ENCODE measurements at regions not wholly inside any gene's neighbourhood (a gene's known extent, or its start where the extent isn't known, plus 50 kb on each side); places are given as distances from the start of the nearest gene placed in this dataset.
"Not testable (repeated sequence)": the region's sequence is repeated elsewhere in the genome, so short reads cannot be mapped to it uniquely, and the experiment has no call there.

DNA sequence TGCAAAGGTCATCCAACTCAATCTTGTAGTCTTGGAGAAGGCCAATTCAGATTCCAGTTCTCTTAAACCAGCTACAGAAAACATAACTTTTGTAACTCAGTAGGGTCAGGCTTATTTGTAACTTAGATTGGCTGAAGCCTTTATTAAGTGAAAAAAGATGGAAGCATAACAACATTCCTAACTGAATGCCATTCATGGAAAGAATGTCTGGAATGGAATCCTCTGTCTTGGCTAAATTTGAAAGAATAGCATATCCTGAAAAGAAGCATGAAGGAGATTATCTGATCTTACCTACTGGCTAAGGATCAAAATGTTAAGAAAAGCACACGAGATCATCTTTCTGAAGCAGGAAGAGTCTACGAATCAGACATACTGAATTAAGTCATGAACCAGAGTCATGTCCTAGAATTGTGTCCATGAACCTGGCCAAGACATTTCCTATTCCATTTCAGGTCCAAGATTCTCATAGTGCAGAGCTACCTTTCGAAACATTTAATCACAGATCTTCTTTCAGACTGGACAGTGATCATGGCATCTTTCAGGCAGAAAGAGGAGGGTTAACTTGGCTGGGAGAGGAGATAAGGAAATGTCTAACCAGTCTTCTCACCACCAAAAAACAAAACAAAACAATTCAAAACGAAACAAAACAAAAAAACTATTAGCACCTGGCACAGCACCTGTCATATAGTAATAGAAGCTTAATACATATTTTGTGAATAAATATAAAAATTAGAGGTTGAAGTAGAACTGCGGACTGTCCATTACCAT is 75.6 kb downstream of the XCL2 start:
- DNase-seq (ENCODE audit: extremely low read depth, insufficient read length) = no peak
- no peaks in the 10 kb centered on the region for H3K27me3 ChIP-seq (replicated peaks; ENCODE audit: control insufficient read depth, insufficient read depth, low read length)
- TF ChIP-seq CTCF (IDR thresholded peaks at IDR 0.05; ENCODE audit: insufficient read depth, low read length, poor library complexity, severe bottlenecking) = no peak
- no peak overlapping the region for H3K4me3 ChIP-seq (replicated peaks; ENCODE audit: low read depth, low read length)
- no peaks in the 10 kb centered on the region for H3K36me3 ChIP-seq (ENCODE audit: control insufficient read depth, insufficient read depth, low read length)

GRCh38 chr1:168467452-168467851 is 76.3 kb downstream of the XCL2 start:
- no peaks in the 10 kb centered on the region for H3K36me3 ChIP-seq (ENCODE audit: control insufficient read depth, insufficient read depth, low read length)
- DNase-seq (ENCODE audit: extremely low read depth, insufficient read length) = no peak
- no peak for TF ChIP-seq CTCF (IDR thresholded peaks at IDR 0.05; ENCODE audit: insufficient read depth, low read length, poor library complexity, severe bottlenecking)
- no peaks in the 10 kb centered on the region for H3K27me3 ChIP-seq (replicated peaks; ENCODE audit: control insufficient read depth, insufficient read depth, low read length)
- H3K4me3 ChIP-seq (replicated peaks; ENCODE audit: low read depth, low read length) = no peak overlapping the region

- Histone ChIP-seq H3K4me3 (replicated peaks; ENCODE audit: low read depth, low read length) (no peak overlapping the region), H3K27me3 (replicated peaks; ENCODE audit: control insufficient read depth, insufficient read depth, low read length) (no peaks in the 10 kb centered on the region), H3K36me3 (ENCODE audit: control insufficient read depth, insufficient read depth, low read length) (no peaks in the 10 kb centered on the region)
- no peak for DNase-seq (ENCODE audit: extremely low read depth, insufficient read length)
- no peak for TF ChIP-seq CTCF (IDR thresholded peaks at IDR 0.05; ENCODE audit: insufficient read depth, low read length, poor library complexity, severe bottlenecking)
Observed at GRCh38 chr1:168466714-168467131, 77.1 kb downstream of the XCL2 start.

DNA sequence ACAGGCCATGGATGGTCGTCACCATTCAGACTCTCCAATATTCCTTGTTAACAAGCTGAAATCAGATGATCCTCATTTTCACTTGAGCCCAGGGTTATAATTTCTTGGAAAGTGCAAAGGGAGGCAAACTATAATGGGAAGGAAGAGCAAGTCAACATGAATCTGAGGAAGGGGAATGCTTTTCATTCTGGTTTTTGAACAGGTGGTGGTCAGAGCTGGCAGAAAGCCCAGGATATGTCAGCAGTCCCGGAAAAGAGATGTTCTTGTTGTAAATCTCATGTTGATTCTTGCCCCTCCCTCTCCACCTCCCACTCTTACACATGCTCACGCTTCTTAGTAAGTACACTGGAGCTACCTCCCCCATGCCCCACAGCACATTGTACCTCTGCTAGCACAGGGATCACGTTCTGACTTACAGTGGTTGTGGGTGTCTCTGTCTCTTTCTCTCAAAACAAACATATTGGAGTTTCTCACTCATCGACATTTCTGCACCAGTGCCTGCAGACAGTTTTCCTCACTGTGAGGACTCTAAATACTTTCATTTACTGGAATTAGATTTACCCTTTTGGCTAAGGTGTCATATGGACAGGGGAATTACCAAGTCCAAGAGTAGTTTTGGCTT is 77.6 kb downstream of the XCL2 start:
- no peak for TF ChIP-seq CTCF (IDR thresholded peaks at IDR 0.05; ENCODE audit: insufficient read depth, low read length, poor library complexity, severe bottlenecking)
- DNase-seq (ENCODE audit: extremely low read depth, insufficient read length) = peak; percentile 37
- Histone ChIP-seq H3K36me3 (ENCODE audit: control insufficient read depth, insufficient read depth, low read length) (no peaks in the 10 kb centered on the region), H3K4me3 (replicated peaks; ENCODE audit: low read depth, low read length) (no peak overlapping the region), H3K27me3 (replicated peaks; ENCODE audit: control insufficient read depth, insufficient read depth, low read length) (no peaks in the 10 kb centered on the region)

DNA sequence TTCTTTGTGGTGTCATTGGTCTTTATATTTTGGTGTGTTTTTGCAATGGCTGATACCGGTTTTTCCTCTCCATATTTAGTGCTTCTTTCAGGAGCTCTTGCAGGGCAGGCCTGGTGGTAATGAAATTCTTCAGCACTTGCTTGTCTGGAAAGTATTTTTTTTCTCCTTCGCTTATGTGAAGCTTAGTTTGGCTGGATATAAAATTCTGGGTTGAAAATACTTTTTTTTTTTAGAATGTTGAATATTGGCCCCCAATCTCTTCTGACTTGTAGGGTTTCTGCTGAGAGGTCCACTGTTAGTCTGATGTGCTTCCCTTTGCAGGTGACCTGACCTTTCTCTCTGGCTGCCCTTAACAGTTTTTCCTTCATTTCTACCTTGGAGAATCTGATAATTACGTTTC is 82.7 kb downstream of the XCL2 start:
- H3K27me3 ChIP-seq (replicated peaks; ENCODE audit: control insufficient read depth, insufficient read depth, low read length); H3K36me3 ChIP-seq (ENCODE audit: control insufficient read depth, insufficient read depth, low read length); H3K4me3 ChIP-seq (replicated peaks; ENCODE audit: low read depth, low read length); DNase-seq (ENCODE audit: extremely low read depth, insufficient read length): not testable (repeated sequence)

DNA sequence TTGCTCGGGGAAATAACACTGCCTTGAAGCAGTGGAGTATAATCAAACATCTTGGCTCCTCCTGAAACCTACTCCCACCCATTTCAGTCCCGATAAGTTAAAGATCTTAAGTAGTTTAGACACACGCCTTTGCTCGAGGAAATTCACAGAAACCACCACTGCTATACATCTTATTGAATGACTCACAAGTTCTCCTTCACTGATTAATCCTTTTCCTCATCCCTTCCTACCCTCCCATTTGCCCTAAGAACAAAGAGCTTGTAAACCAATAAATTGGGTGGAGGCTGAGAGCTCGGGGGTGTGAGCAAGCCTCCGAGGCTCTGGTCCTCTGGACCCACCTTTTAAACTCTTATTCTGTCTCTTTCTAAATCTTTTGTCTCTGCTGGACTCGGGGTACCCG is 86.5 kb downstream of the XCL2 start:
- not testable (repeated sequence) for DNase-seq (ENCODE audit: extremely low read depth, insufficient read length); H3K4me3 ChIP-seq (replicated peaks; ENCODE audit: low read depth, low read length); H3K36me3 ChIP-seq (ENCODE audit: control insufficient read depth, insufficient read depth, low read length); H3K27me3 ChIP-seq (replicated peaks; ENCODE audit: control insufficient read depth, insufficient read depth, low read length)
